ENCODE measurements at regions not wholly inside any gene's neighbourhood (a gene's known extent, or its start where the extent isn't known, plus 50 kb on each side); places are given as distances from the start of the nearest gene placed in this dataset.
"Not testable (repeated sequence)": the region's sequence is repeated elsewhere in the genome, so short reads cannot be mapped to it uniquely, and the experiment has no call there.

DNA sequence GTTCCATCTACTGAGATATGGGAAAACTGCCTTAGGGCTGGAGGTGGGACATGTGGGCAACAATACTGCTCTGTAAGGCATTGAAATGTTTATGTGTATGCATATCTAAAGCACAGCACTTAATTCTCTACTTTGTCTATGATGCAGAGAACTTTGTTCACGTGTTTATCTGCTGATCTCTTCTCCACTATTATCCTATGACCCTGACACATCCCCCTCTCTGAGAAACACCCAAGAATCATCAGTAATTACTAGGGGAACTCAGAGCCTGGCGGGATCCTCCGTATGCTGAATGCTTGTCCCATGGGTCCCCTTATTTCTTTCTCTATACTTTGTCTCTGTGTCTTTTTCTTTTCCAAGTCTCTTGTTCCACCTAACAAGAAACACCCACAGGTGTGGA lies 63.8 kb downstream of the OR4A15 start:
- H3K27ac Mint-ChIP-seq; H3K27me3 Mint-ChIP-seq (ENCODE audit: low read depth); H3K4me3 Mint-ChIP-seq; H3K4me1 Mint-ChIP-seq; H3K36me3 Mint-ChIP-seq; DNase-seq (ENCODE audit: low spot score in 2 of 2, unreplicated experiment in 2 of 2): not testable (repeated sequence)
- peaks cover 69% of the 10 kb centered on the region for H3K9me3 Mint-ChIP-seq

DNA sequence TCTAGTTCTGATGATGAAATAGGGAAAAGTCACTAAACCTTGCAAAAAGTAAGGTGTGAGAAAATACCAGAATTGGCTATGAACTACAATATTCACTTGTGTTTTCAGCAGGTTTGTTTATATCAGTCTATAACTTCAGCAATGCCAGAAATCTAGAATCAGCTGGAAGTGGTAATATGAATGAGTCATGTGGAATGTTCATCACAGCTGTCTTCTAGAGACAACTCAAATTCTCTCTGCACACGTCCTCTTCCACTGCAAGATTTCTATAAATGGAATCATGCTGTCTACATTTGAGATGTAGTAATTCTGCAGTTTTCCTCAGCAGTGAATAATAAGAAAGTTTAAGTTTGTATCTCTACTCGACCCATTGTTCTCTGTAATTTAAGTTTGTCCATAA lies 89.9 kb downstream of the OR4A15 start:
- H3K27ac Mint-ChIP-seq = no peak overlapping the region
- no peaks in the 10 kb centered on the region for H3K27me3 Mint-ChIP-seq (ENCODE audit: low read depth)
- no peak overlapping the region for H3K4me3 Mint-ChIP-seq
- TF ChIP-seq, protein P1, sequence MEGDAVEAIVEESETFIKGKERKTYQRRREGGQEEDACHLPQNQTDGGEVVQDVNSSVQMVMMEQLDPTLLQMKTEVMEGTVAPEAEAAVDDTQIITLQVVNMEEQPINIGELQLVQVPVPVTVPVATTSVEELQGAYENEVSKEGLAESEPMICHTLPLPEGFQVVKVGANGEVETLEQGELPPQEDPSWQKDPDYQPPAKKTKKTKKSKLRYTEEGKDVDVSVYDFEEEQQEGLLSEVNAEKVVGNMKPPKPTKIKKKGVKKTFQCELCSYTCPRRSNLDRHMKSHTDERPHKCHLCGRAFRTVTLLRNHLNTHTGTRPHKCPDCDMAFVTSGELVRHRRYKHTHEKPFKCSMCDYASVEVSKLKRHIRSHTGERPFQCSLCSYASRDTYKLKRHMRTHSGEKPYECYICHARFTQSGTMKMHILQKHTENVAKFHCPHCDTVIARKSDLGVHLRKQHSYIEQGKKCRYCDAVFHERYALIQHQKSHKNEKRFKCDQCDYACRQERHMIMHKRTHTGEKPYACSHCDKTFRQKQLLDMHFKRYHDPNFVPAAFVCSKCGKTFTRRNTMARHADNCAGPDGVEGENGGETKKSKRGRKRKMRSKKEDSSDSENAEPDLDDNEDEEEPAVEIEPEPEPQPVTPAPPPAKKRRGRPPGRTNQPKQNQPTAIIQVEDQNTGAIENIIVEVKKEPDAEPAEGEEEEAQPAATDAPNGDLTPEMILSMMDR (IDR thresholded peaks at IDR 0.05; ENCODE audit: unreplicated experiment) = no peak
- H3K4me1 Mint-ChIP-seq = no peaks in the 10 kb centered on the region
- no peaks in the 10 kb centered on the region for H3K36me3 Mint-ChIP-seq
- no peak for DNase-seq (ENCODE audit: low spot score in 2 of 2, unreplicated experiment in 2 of 2)
- H3K9me3 Mint-ChIP-seq = peaks cover 47% of the 10 kb centered on the region

DNA sequence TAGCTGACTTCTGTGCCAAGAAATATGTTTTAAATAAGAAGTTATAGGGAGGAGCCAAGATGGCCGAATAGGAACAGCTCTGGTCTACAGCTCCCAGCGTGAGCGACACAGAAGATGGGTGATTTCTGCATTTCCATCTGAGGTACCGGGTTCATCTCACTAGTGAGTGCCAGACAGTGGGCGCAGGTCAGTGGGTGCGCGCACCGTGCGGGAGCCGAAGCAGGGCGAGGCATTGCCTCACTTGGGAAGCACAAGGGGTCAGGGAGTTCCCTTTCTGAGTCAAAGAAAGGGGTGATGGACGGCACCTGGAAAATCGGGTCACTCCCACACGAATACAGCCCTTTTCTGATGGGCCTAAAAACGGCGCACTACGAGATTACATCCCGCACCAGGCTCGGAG lies 92.1 kb downstream of the OR4A15 start:
- not testable (repeated sequence) for DNase-seq (ENCODE audit: low spot score in 2 of 2, unreplicated experiment in 2 of 2); H3K27ac Mint-ChIP-seq; H3K27me3 Mint-ChIP-seq (ENCODE audit: low read depth); H3K4me1 Mint-ChIP-seq; H3K4me3 Mint-ChIP-seq; H3K36me3 Mint-ChIP-seq
- H3K9me3 Mint-ChIP-seq = peaks cover 42% of the 10 kb centered on the region

DNA sequence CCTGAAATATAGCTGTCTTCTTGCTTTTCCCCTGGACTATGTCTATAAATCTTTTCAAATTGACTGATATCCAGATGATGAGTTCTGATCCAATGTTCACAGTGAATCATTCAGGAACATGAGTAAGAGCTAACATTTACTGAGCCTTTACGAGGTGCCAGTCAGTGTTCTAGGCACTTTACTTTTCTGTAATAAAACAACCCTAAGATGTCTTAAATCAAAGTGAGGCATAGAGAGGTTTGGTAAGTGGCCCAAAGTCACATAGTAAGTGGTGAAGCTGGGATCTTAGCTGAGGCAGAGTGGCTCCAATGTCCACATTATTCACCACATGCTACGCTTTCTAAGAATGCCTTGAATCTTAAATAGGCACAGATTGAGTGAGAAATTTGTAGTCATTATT lies 79.9 kb upstream of the OR4C15 start:
- no peak overlapping the region for H3K27ac Mint-ChIP-seq
- H3K4me1 Mint-ChIP-seq = no peaks in the 10 kb centered on the region
- no peak for DNase-seq (ENCODE audit: low spot score in 2 of 2, unreplicated experiment in 2 of 2)
- H3K36me3 Mint-ChIP-seq = no peaks in the 10 kb centered on the region
- TF ChIP-seq, protein P1 (IDR thresholded peaks at IDR 0.05; ENCODE audit: unreplicated experiment) = no peak
- peaks cover 60% of the 10 kb centered on the region for H3K9me3 Mint-ChIP-seq
- H3K27me3 Mint-ChIP-seq (ENCODE audit: low read depth) = no peaks in the 10 kb centered on the region
- no peak overlapping the region for H3K4me3 Mint-ChIP-seq

DNA sequence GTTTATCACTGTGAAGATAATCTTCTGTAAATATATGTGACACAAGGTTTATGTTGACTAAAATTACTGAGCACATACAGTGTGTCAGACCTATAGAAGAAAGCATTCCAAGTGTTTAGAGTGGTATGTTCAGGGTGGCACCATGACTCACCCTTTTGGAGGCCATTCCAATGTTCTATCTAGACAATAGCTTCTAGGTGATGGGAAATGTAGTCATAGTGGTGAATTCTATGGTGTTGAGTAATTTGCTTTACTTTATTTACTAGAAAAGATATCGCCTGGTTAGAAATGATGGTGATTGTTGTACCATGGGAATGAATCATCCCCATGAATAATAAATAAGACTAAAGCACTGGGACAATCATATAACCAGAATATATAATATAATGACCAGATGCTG lies 72.9 kb upstream of the OR4C15 start:
- Mint-ChIP-seq H3K36me3 (no peaks in the 10 kb centered on the region), H3K4me3 (no peak overlapping the region), H3K27ac (no peak overlapping the region), H3K27me3 (ENCODE audit: low read depth) (no peaks in the 10 kb centered on the region), H3K4me1 (no peaks in the 10 kb centered on the region), H3K9me3 (peaks cover 64% of the 10 kb centered on the region)
- DNase-seq (ENCODE audit: low spot score in 2 of 2, unreplicated experiment in 2 of 2) = no peak
- TF ChIP-seq, protein P1 (IDR thresholded peaks at IDR 0.05; ENCODE audit: unreplicated experiment) = no peak

DNA sequence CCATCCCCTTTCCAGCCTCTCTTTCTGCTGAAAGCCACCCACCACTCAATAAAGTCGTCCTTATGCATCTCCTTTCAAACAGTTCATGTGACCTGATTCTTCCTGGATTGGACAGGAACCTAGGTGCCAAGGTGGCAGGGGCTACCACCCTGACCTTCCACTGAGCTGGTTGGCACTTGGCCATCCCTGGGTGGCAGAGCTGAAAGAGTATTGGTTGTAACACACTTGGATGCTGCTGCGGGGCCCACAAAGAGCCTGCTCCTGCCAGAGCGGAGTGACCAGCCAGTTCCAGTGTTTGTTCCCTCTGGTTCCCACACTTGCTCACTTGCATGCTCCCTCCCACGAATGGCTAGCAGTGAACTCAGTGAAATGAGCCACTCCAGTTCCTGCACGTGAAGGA lies 57.2 kb upstream of the OR4C15 start:
- no peak overlapping the region for H3K27ac Mint-ChIP-seq
- DNase-seq (ENCODE audit: low spot score in 2 of 2, unreplicated experiment in 2 of 2) = no peak
- no peak overlapping the region for H3K4me3 Mint-ChIP-seq
- H3K9me3 Mint-ChIP-seq = peaks cover 69% of the 10 kb centered on the region
- TF ChIP-seq, protein P1 (IDR thresholded peaks at IDR 0.05; ENCODE audit: unreplicated experiment) = no peak
- no peaks in the 10 kb centered on the region for H3K27me3 Mint-ChIP-seq (ENCODE audit: low read depth)
- H3K4me1 Mint-ChIP-seq = no peaks in the 10 kb centered on the region
- no peaks in the 10 kb centered on the region for H3K36me3 Mint-ChIP-seq

DNA sequence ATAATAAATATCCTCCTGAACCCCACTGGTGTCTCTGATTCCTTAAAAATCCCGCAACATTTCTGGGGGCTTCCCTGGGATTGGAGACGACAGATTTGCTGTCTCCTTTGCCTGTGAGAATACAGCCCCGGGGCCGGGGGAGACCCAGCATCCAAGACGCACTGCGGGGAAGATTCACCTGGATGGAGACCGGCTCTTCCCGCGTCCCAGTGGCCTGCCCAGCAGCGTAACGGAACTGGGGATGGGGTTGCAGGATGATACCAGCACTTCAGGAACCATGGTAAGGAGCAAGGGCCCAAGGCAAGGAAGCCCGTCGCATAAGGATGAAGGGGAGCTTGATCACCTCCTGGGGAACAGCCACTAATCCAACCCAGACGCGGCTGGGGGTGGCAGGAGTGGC lies 53.3 kb upstream of the OR4C15 start:
- H3K36me3 Mint-ChIP-seq = no peaks in the 10 kb centered on the region
- H3K27ac Mint-ChIP-seq = no peak overlapping the region
- no peaks in the 10 kb centered on the region for H3K27me3 Mint-ChIP-seq (ENCODE audit: low read depth)
- TF ChIP-seq, protein P1 (IDR thresholded peaks at IDR 0.05; ENCODE audit: unreplicated experiment) = no peak
- DNase-seq (ENCODE audit: low spot score in 2 of 2, unreplicated experiment in 2 of 2) = no peak
- H3K4me3 Mint-ChIP-seq = no peak overlapping the region
- H3K9me3 Mint-ChIP-seq = peaks cover 72% of the 10 kb centered on the region
- no peaks in the 10 kb centered on the region for H3K4me1 Mint-ChIP-seq

Measured in mesothelial cell of epicardium (in vitro differentiated cells).